Peyer's patch (tissue), 4 donors: ENCODE measurements at regions not wholly inside any gene's neighbourhood (a gene's known extent, or its start where the extent isn't known, plus 50 kb on each side); places are given as distances from the start of the nearest gene placed in this dataset.

Experiments
- CTCF ChIP-seq, 6 experiments: fragments of 450-650 bp in 4 of 6; fragments of 200-600 bp in 2 of 6; sonication (generic) in 1 of 6; IDR thresholded peaks; one replicate each; pipeline ENCODE4 v1.5.1; 2017 to 2019; ENCODE audit warnings: antibody characterized with exemption in 6 of 6, mild to moderate bottlenecking in 3 of 6, moderate library complexity in 1 of 6
- POLR2A ChIP-seq, 2 donors: fragments of 450-650 bp; IDR thresholded peaks; one replicate each; pipeline ENCODE4 v1.5.1; 2017; ENCODE audit warnings: antibody characterized with exemption in 2 of 2, mild to moderate bottlenecking in 2 of 2, moderate library complexity in 2 of 2

- no peak for TF ChIP-seq POLR2A (IDR thresholded peaks at IDR 0.05)
- no peak for TF ChIP-seq CTCF (IDR thresholded peaks at IDR 0.05)
Measured at GRCh38 chr3:153845311-153845710, 275.9 kb upstream of the ARHGEF26 start.
